Endothelial cell of umbilical vein (primary cell): ENCODE measurements at regions not wholly inside any gene's neighbourhood (a gene's known extent, or its start where the extent isn't known, plus 50 kb on each side); places are given as distances from the start of the nearest gene placed in this dataset.

Source experiments
- BruUV-seq: library from RNA; stranded (reverse); fragments of 400-500 nt; replicated peaks from 2 replicates; lab custom pipeline; 2021; lab: Mats Ljungman, UMichigan
- CTCF ChIA-PET: fragments of 300-600, 350-600 bp; sonication (Branson Sonifier 250); formaldehyde crosslinking; loops from one replicate; lab custom pipeline; 2021; ENCODE audit warnings: antibody characterized with exemption, inconsistent platforms; lab: Charles Lee
- POLR2A ChIA-PET: fragments of 300-600, 350-600 bp; sonication (Branson Sonifier 250); formaldehyde crosslinking; loops from one replicate; lab custom pipeline; 2021; ENCODE audit warnings: antibody characterized with exemption, inconsistent platforms; lab: Charles Lee
- DNase-seq: peaks from one replicate; pipeline ENCODE4 v3.0.0-alpha.2; 2011; ENCODE audit warnings: low read depth, low spot score
- FAIRE-seq: peaks from 2 replicates; lab custom pipeline; 2011; peaks lifted over from hg19 to GRCh38; lab: Jason Lieb, UNC
- H2AFZ ChIP-seq: 2 replicates; pipeline ENCODE4 v1.6.0; 2012; ENCODE audit warnings: low read depth, low read length, control low read depth, inconsistent platforms
- H3K27ac ChIP-seq: 2 replicates; pipeline ENCODE4 v1.5.1; 2011; ENCODE audit warnings: low read depth, mild to moderate bottlenecking, control low read depth, low read length, moderate library complexity; ENCODE audit not compliant: insufficient read depth
- H3K27me3 ChIP-seq, 2 experiments: 2 replicates each; pipeline versions ENCODE4 v1.6.0 to v1.6.1; 2011; ENCODE audit warnings: low read length in 2 of 2, mixed read lengths in 1 of 2; ENCODE audit not compliant: control insufficient read depth in 2 of 2, insufficient read depth in 2 of 2
- H3K36me3 ChIP-seq, 2 experiments: 2 replicates in 1 of 2; 3 replicates in 1 of 2; pipeline ENCODE4 v1.5.1; 2011; ENCODE audit warnings: low read length in 2 of 2, mild to moderate bottlenecking in 1 of 2, moderate library complexity in 1 of 2; ENCODE audit not compliant: control insufficient read depth in 2 of 2, insufficient read depth in 2 of 2; ENCODE audit errors: extremely low read depth in 1 of 2
- H3K4me1 ChIP-seq: 3 replicates; pipeline ENCODE4 v1.5.1; 2011; ENCODE audit warnings: mild to moderate bottlenecking, low read length; ENCODE audit not compliant: control insufficient read depth, insufficient read depth; ENCODE audit errors: extremely low read depth
- H3K4me2 ChIP-seq: 2 replicates; pipeline ENCODE4 v1.6.1; 2011; ENCODE audit warnings: low read length, control low read depth, mixed read lengths; ENCODE audit not compliant: insufficient read depth
- H3K4me3 ChIP-seq, 3 experiments: fragments of 200-600 bp in 1 of 3; sonication (generic), shearing (Covaris generic) in 1 of 3; replicated peaks in 1 of 3; 2 replicates each; pipeline ENCODE4 v1.5.1; 2011 to 2016; ENCODE audit warnings: control low read depth in 3 of 3, low read length in 3 of 3, mild to moderate bottlenecking in 2 of 3, inconsistent platforms in 1 of 3, low read depth in 1 of 3, moderate library complexity in 1 of 3; ENCODE audit not compliant: insufficient read depth in 1 of 3
- H3K79me2 ChIP-seq: 2 replicates; pipeline ENCODE4 v1.6.0; 2012; ENCODE audit warnings: low read length, inconsistent platforms; ENCODE audit not compliant: control insufficient read depth, insufficient read depth
- H3K9ac ChIP-seq: replicated peaks from 2 replicates; pipeline ENCODE3; 2011; ENCODE audit warnings: low read length, control low read depth; ENCODE audit not compliant: insufficient read depth; ENCODE audit errors: extremely low read depth
- H3K9me1 ChIP-seq: replicated peaks from 3 replicates; pipeline ENCODE4 v1.6.0; 2011; ENCODE audit warnings: mild to moderate bottlenecking, low read length; ENCODE audit not compliant: control insufficient read depth, insufficient read depth; ENCODE audit errors: extremely low read depth
- H3K9me3 ChIP-seq: replicated peaks from 2 replicates; pipeline ENCODE4 v1.5.1; 2012; ENCODE audit warnings: low read length, inconsistent platforms; ENCODE audit not compliant: control insufficient read depth, insufficient read depth
- H4K20me1 ChIP-seq: replicated peaks from 2 replicates; pipeline ENCODE3; 2011; ENCODE audit warnings: mild to moderate bottlenecking, low read length; ENCODE audit not compliant: control insufficient read depth, insufficient read depth; ENCODE audit errors: extremely low read depth
- EZH2 ChIP-seq: IDR thresholded peaks from 2 replicates; pipeline ENCODE4 v1.6.1; 2012; ENCODE audit warnings: borderline replicate concordance, low read depth, mild to moderate bottlenecking, moderate library complexity, low read length, inconsistent platforms; ENCODE audit not compliant: severe bottlenecking
- FOS ChIP-seq: IDR thresholded peaks from 2 replicates; pipeline ENCODE4 v1.6.1; 2011; ENCODE audit warnings: mild to moderate bottlenecking, low read length, moderate library complexity, borderline replicate concordance; ENCODE audit not compliant: insufficient read depth
- GATA2 ChIP-seq: IDR thresholded peaks from 2 replicates; pipeline ENCODE4 v1.7.0; 2011; ENCODE audit warnings: low read depth, mild to moderate bottlenecking, moderate library complexity, mixed read lengths, low read length; ENCODE audit not compliant: insufficient read length, insufficient read depth
- JUN ChIP-seq: IDR thresholded peaks from 2 replicates; pipeline ENCODE4 v1.6.1; 2011; ENCODE audit warnings: borderline replicate concordance, low read depth; ENCODE audit not compliant: insufficient read length, insufficient read depth
- MAX ChIP-seq: IDR thresholded peaks from 2 replicates; pipeline ENCODE4 v1.6.1; 2011; ENCODE audit not compliant: insufficient read depth, insufficient read length
- MYC ChIP-seq: IDR thresholded peaks from one replicate; pipeline ENCODE4 v1.6.1; 2011; ENCODE audit warnings: mild to moderate bottlenecking, low read depth, low read length
- POLR2A ChIP-seq: IDR thresholded peaks from 2 replicates; pipeline ENCODE4 v1.6.1; 2012; ENCODE audit warnings: low read depth, mild to moderate bottlenecking, control low read depth, low read length
- POLR2AphosphoS5 ChIP-seq: IDR thresholded peaks from 2 replicates; pipeline ENCODE4 v1.6.1; 2012; ENCODE audit warnings: low read depth, mild to moderate bottlenecking, control low read depth, low read length, moderate library complexity; ENCODE audit not compliant: insufficient read depth
- dilution Hi-C: fragments of 300-500 bp; cut with MboI; formaldehyde crosslinking; loops from one replicate; pipeline ENCODE4 v1.15.0; 2019; ENCODE audit warnings: low sequenced_read_pairs; ENCODE audit not compliant: extremely low pct_ligation_motif_present
- intact Hi-C: fragments of 100-400 bp; cut with micrococcal nuclease; formaldehyde crosslinking; loops from one replicate; pipeline ENCODE4 v1.10.0; 2022
- TF ChIP-seq, protein P1 (sequence below), 2 donors: IDR thresholded peaks; 1 replicate in 1 of 2; 2 replicates in 1 of 2; pipeline ENCODE4 v1.5.1; 2011; ENCODE audit warnings: low read length in 2 of 2, mild to moderate bottlenecking in 2 of 2, moderate library complexity in 2 of 2, control low read depth in 1 of 2, inconsistent platforms in 1 of 2, low read depth in 1 of 2; ENCODE audit not compliant: insufficient read depth in 1 of 2; ENCODE audit errors: extremely low read depth in 1 of 2

- no peak overlapping the region for H3K27ac ChIP-seq
- peaks cover 12 to 18% of the 10 kb centered on the region in 2 experiments for H3K27me3 ChIP-seq
- dilution Hi-C loops (no loop called here), intact Hi-C loops (no loop called here)
- no peak for FAIRE-seq
- H3K9me3 ChIP-seq: no peaks in the 10 kb centered on the region
- H3K4me2 ChIP-seq: no peak overlapping the region
- H3K9me1 ChIP-seq: no peaks in the 10 kb centered on the region
- POLR2A ChIA-PET: no interaction called here
- BruUV-seq: no TSS peak
- no peaks in the 10 kb centered on the region for H4K20me1 ChIP-seq
- H2AFZ ChIP-seq: no peak overlapping the region
- H3K79me2 ChIP-seq: no peaks in the 10 kb centered on the region
- no peak overlapping the region for H3K4me3 ChIP-seq
- H3K9ac ChIP-seq: no peak overlapping the region
- DNase-seq: no peak
- TF ChIP-seq EZH2 (no peak), JUN (no peak), MAX (no peak), GATA2 (no peak), POLR2A (no peak), MYC (no peak), POLR2AphosphoS5 (no peak), FOS (no peak)
- TF ChIP-seq, protein P1, sequence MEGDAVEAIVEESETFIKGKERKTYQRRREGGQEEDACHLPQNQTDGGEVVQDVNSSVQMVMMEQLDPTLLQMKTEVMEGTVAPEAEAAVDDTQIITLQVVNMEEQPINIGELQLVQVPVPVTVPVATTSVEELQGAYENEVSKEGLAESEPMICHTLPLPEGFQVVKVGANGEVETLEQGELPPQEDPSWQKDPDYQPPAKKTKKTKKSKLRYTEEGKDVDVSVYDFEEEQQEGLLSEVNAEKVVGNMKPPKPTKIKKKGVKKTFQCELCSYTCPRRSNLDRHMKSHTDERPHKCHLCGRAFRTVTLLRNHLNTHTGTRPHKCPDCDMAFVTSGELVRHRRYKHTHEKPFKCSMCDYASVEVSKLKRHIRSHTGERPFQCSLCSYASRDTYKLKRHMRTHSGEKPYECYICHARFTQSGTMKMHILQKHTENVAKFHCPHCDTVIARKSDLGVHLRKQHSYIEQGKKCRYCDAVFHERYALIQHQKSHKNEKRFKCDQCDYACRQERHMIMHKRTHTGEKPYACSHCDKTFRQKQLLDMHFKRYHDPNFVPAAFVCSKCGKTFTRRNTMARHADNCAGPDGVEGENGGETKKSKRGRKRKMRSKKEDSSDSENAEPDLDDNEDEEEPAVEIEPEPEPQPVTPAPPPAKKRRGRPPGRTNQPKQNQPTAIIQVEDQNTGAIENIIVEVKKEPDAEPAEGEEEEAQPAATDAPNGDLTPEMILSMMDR (IDR thresholded peaks at IDR 0.05; ENCODE audit: extremely low read depth in 1 of 2, insufficient read depth in 1 of 2, low read depth in 1 of 2, low read length in 2 of 2): no peak
- no peaks in the 10 kb centered on the region for H3K36me3 ChIP-seq
- H3K4me1 ChIP-seq: no peaks in the 10 kb centered on the region
- CTCF ChIA-PET: no interaction called here
These were observed 115.2 kb upstream of the CDCA7L start for GRCh38 chr7:22060863-22061262.
